HG03558 (cell line): ENCODE measurements at regions not wholly inside any gene's neighbourhood (a gene's known extent, or its start where the extent isn't known, plus 50 kb on each side); places are given as distances from the start of the nearest gene placed in this dataset.

Experiments used
- ATAC-seq: cut with Tn5 transposase; IDR thresholded peaks from one replicate; pipeline ENCODE4 v1.9.1; 2021; ENCODE audit warnings: moderate number of reproducible peaks; ENCODE audit not compliant: unreplicated experiment; ENCODE audit errors: extremely low read depth

GRCh38 chr7:34263168-34263567 is 357.8 kb downstream of the BMPER start:
- no peak for ATAC-seq

- ATAC-seq, result no peak
These were observed 363.7 kb downstream of the BMPER start for GRCh38 chr7:34269084-34269483.

GRCh38 chr7:34275624-34276023 is 370.3 kb downstream of the BMPER start:
- no peak for ATAC-seq

GRCh38 chr7:34277016-34277802 is 371.9 kb downstream of the BMPER start:
- no peak for ATAC-seq

- ATAC-seq, result no peak
These were observed 372.5 kb downstream of the BMPER start for GRCh38 chr7:34277803-34278199.

- ATAC-seq, result no peak
These were observed 375.9 kb downstream of the BMPER start for GRCh38 chr7:34281260-34281659.

GRCh38 chr7:34282271-34282670 is 375.7 kb upstream of the NPSR1 start:
- ATAC-seq, result no peak

GRCh38 chr7:34296663-34297062 is 361.4 kb upstream of the NPSR1 start:
- ATAC-seq, result no peak

GRCh38 chr7:34298492-34299013 is 359.5 kb upstream of the NPSR1 start:
- ATAC-seq, result no peak

- no peak for ATAC-seq
These were observed 359.0 kb upstream of the NPSR1 start for GRCh38 chr7:34299066-34299465.

GRCh38 chr7:34307540-34307939 is 350.5 kb upstream of the NPSR1 start:
- ATAC-seq, result no peak

- ATAC-seq, result no peak
These were observed 349.4 kb upstream of the NPSR1 start for GRCh38 chr7:34308595-34308994.

- ATAC-seq, result no peak
These were observed 348.9 kb upstream of the NPSR1 start for GRCh38 chr7:34309116-34309515.

- ATAC-seq, result no peak
These were observed 348.4 kb upstream of the NPSR1 start for GRCh38 chr7:34309584-34309983.

GRCh38 chr7:34311591-34311990 is 346.4 kb upstream of the NPSR1 start:
- ATAC-seq, result no peak

- ATAC-seq, result no peak
These were observed 345.4 kb upstream of the NPSR1 start for GRCh38 chr7:34312624-34313023.

- no peak for ATAC-seq
These were observed 344.7 kb upstream of the NPSR1 start for GRCh38 chr7:34313289-34313688.

- no peak for ATAC-seq
These were observed 343.0 kb upstream of the NPSR1 start for GRCh38 chr7:34315032-34315431.

- ATAC-seq, result no peak
These were observed 341.0 kb upstream of the NPSR1 start for GRCh38 chr7:34317039-34317438.

GRCh38 chr7:34320412-34320811 is 337.6 kb upstream of the NPSR1 start:
- ATAC-seq, result no peak

- peak; percentile 60 for ATAC-seq
These were observed 336.9 kb upstream of the NPSR1 start for GRCh38 chr7:34320926-34321661.
